Kidney epithelial cell (primary cell): ENCODE measurements at regions not wholly inside any gene's neighbourhood (a gene's known extent, or its start where the extent isn't known, plus 50 kb on each side); places are given as distances from the start of the nearest gene placed in this dataset.

ENCODE experiments used
- DNase-seq: peaks from one replicate; pipeline ENCODE4 v3.0.0-alpha.2; 2010; ENCODE audit warnings: low read depth
- H3K27me3 ChIP-seq: 2 replicates; pipeline ENCODE4 v1.6.0; 2011; ENCODE audit warnings: low read length; ENCODE audit not compliant: control insufficient read depth, insufficient read depth
- H3K36me3 ChIP-seq: 2 replicates; pipeline ENCODE4 v1.5.1; 2011; ENCODE audit warnings: low read length; ENCODE audit not compliant: control insufficient read depth, insufficient read depth
- H3K4me3 ChIP-seq: 2 replicates; pipeline ENCODE4 v1.5.1; 2011; ENCODE audit warnings: low read depth, mild to moderate bottlenecking, control low read depth, low read length
- TF ChIP-seq, protein P1 (sequence below): IDR thresholded peaks from 2 replicates; pipeline ENCODE4 v1.5.1; 2011; ENCODE audit warnings: mild to moderate bottlenecking, moderate library complexity, low read length, control low read depth, inconsistent platforms; ENCODE audit not compliant: insufficient read depth, poor library complexity, severe bottlenecking

DNA sequence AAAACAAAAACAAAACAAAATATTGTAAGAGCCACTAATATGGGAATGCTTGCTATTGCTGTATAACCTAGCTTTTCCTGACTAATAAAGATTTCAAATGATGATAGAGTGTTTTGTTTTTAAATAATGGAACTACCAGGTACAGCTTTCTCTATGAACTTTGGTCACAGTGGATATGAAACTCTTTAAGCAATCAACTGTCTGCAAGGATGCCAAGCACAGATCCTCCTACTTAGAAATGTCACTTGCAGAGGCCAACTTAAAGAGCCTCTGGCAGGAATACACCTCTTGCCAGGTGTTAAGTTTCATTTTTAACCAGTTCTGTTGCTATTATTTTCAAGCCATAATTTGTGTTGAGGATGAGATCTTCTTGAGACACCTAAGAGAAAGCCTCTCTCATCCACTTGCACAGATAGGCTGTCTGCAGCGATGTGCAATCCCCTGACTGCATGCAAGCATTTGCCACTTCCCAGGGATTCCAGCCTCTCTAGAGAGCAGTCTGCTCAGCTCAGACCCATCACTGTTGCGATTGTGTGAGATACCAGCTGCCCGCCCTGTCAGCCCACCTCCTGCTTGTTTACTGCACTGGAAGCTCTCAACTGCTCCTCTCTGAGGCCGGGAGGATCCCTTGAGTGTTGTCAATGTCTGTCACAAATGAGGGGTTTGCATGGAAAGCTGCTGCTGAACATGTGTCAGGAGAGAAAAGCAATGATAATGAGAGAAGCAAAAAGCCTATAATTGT, 86.1 kb upstream of the SCG2 start:
- H3K4me3 ChIP-seq, result no peak overlapping the region
- TF ChIP-seq, protein P1, sequence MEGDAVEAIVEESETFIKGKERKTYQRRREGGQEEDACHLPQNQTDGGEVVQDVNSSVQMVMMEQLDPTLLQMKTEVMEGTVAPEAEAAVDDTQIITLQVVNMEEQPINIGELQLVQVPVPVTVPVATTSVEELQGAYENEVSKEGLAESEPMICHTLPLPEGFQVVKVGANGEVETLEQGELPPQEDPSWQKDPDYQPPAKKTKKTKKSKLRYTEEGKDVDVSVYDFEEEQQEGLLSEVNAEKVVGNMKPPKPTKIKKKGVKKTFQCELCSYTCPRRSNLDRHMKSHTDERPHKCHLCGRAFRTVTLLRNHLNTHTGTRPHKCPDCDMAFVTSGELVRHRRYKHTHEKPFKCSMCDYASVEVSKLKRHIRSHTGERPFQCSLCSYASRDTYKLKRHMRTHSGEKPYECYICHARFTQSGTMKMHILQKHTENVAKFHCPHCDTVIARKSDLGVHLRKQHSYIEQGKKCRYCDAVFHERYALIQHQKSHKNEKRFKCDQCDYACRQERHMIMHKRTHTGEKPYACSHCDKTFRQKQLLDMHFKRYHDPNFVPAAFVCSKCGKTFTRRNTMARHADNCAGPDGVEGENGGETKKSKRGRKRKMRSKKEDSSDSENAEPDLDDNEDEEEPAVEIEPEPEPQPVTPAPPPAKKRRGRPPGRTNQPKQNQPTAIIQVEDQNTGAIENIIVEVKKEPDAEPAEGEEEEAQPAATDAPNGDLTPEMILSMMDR, result no peak
- H3K36me3 ChIP-seq, result no peaks in the 10 kb centered on the region
- DNase-seq, result no peak
- no peaks in the 10 kb centered on the region for H3K27me3 ChIP-seq

DNA sequence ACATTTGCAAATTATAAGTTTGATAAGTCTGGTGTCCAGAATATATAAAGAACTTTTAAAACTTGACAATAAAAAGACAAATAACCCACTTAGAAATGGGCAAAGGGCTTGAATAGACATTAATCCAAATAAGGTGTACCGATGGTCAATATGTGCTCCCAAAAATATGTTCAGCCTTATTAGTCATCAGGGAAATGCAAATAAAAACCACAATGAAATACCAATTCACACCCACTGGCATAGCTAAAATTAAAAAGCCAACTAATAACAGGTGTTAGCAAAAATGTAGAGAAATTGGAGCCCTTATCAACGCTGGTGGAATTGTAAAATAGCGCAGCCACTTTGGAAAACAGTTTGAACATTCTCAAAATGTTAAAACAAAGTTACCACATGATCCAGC, 79.0 kb upstream of the SCG2 start:
- no peaks in the 10 kb centered on the region for H3K27me3 ChIP-seq
- TF ChIP-seq, protein P1, result no peak
- DNase-seq, result no peak

DNA sequence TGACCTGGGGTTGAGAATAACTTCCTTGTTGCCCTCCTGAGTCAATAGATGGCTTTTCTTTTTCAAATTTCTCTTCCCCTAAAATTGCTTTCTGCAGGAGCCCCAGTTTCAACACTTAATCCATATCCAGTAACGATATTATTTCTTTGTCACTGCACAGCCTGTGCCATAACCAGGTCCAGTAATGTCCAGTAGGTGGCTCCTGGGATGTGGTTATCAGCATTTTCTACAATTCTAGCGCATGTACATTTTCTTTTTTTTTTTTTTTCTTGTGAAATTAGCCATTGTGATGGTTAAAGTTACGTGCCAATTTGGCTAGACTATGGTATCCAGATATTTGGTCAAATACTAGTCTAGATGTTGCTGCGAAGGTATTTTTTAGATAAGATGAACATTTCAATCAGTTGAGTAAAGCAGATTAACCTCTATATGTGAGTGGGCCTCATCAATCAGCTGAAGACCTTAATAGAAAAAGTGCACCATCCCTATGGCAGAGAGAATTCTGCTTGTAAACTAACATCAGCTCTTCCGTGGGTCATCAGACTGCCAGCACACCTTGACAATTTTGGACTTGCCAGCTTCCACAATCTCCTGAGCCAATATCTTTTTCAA, 72.9 kb upstream of the SCG2 start:
- TF ChIP-seq, protein P1, result peak; percentile 74
- no peak overlapping the region for H3K4me3 ChIP-seq
- no peaks in the 10 kb centered on the region for H3K36me3 ChIP-seq
- no peaks in the 10 kb centered on the region for H3K27me3 ChIP-seq
- DNase-seq, result no peak

More for the DNA sequence above, 79.0 kb upstream of the SCG2 start:
- Histone ChIP-seq H3K36me3 (no peaks in the 10 kb centered on the region), H3K4me3 (no peak overlapping the region)

DNA sequence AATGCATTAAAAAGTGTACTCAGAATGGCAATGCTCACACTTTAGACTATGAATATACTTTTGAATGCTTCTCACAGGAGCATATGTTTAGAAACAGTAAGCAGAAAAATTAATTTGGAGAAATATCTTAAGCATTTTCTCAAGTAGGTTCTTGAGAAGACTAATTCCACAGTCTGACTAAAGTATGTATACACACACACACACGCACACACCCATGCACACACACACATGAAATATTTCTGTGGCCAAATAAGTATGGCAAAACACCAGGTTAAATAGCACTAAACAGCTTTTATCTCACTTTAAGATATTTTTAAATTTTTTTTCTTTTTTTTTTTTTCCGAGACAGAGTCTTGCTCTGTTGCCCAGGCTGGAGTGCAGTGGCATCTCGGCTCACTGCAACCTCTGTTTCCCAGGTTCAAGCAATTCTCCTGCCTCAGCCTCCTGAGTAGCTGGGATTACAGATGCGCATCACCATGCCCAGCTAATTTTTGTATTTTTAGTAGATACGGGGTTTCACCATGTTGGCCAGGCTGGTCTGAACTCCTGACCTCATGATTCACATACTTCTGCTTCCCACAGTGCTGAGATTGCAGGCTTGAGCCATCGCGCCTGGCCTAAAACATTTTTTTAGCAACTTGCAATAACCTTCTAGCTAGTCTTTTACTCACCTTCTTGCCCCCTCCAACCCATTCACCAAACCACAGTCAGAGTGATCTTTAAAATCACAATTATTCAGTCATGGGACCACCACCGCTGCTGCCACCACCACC, 67.5 kb upstream of the SCG2 start:
- DNase-seq, result peak; percentile 7

DNA sequence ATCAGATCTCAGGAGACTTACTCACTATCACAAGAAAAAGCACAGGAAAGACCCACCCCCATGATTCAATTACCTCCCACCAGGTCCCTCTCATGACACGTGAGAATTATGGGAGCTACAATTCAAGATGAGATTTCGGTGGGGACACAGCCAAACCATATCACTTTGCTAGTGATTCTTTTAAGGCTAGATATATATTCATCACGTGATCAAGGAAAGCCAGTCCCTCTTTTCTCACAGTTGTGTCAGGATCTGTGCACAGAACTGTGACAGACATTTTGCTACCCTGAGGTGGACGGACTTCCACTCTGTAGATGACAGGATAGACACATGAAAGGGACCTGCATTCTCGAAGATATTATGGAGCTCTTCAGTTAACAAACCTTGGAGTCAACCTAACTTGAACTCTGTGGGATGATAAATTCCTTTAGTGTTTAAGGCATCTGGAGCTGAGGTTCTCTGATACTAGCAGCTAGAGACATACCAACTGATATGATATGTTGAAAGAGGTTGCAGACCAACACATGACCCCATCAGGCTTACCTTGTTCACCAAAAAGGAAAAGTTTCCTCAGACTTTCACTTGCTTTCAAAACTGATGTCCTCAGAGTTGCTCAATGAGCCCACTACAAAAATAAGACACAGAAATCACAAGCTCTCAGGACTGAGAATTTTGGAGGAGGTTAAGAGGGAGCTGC, 66.3 kb upstream of the SCG2 start:
- DNase-seq, result no peak
- Histone ChIP-seq H3K27me3 (no peaks in the 10 kb centered on the region), H3K36me3 (no peaks in the 10 kb centered on the region), H3K4me3 (no peak overlapping the region)
- TF ChIP-seq, protein P1, result no peak

More for the DNA sequence above, 67.5 kb upstream of the SCG2 start:
- Histone ChIP-seq H3K4me3 (no peak overlapping the region), H3K27me3 (no peaks in the 10 kb centered on the region), H3K36me3 (no peaks in the 10 kb centered on the region)
- TF ChIP-seq, protein P1, result no peak
